C4-2B (cell line): ENCODE measurements at regions not wholly inside any gene's neighbourhood (a gene's known extent, or its start where the extent isn't known, plus 50 kb on each side); places are given as distances from the start of the nearest gene placed in this dataset.

Source experiments
- ZFX ChIP-seq: fragments of 450-650 bp; IDR thresholded peaks from 2 replicates; pipeline ENCODE4 v1.6.1; 2017
- TF ChIP-seq, protein P1 (sequence below): fragments of 450-650 bp; conservative IDR thresholded peaks from 2 replicates; pipeline ENCODE4 v1.5.1; 2017; ENCODE audit warnings: mild to moderate bottlenecking

DNA sequence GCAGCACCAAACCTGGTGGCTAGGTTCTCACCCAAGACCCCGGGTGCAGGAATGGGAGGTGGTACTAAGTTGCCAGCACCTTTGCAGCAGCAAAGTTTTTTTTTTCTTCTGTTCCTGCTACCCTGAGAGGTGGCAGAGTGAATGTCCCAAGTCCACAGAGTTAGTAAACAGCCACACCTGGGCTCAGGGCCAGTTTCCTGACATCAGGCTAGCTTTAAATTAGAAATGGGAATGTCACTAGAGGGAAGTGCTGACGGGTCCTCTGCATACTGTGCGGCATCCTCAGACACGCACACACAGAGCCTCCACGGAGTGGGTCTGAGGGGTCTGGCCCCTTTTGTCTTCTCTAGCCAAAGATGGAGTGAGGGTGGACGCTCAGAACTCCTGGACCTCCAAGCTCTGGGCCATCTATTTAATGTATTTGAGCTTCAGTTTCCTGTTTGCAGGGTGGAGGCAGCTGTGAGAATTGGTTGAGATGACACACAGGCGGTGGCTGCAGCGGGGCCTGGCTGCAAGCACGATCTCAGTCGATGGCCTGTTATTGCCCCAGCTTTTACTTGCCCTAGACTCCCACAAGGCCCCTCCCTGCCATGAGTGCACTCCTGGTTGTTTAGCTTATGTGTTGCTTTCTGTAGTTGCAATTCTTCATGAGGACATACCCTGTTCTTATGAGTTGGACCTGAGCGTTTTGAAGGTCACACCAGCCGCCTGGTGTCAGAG lies 751.4 kb upstream of the HS6ST1 start:
- TF ChIP-seq, protein P1, sequence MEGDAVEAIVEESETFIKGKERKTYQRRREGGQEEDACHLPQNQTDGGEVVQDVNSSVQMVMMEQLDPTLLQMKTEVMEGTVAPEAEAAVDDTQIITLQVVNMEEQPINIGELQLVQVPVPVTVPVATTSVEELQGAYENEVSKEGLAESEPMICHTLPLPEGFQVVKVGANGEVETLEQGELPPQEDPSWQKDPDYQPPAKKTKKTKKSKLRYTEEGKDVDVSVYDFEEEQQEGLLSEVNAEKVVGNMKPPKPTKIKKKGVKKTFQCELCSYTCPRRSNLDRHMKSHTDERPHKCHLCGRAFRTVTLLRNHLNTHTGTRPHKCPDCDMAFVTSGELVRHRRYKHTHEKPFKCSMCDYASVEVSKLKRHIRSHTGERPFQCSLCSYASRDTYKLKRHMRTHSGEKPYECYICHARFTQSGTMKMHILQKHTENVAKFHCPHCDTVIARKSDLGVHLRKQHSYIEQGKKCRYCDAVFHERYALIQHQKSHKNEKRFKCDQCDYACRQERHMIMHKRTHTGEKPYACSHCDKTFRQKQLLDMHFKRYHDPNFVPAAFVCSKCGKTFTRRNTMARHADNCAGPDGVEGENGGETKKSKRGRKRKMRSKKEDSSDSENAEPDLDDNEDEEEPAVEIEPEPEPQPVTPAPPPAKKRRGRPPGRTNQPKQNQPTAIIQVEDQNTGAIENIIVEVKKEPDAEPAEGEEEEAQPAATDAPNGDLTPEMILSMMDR, result no peak
- TF ChIP-seq ZFX, result no peak
